ENCODE measurements at regions not wholly inside any gene's neighbourhood (a gene's known extent, or its start where the extent isn't known, plus 50 kb on each side); places are given as distances from the start of the nearest gene placed in this dataset.

GRCh38 chr2:173647681-173648311, 293.1 kb downstream of the CDCA7 start:
- no peak for DNase-seq (ENCODE audit: low read depth in 2 of 2)

- no peak for DNase-seq (ENCODE audit: low read depth in 2 of 2)
These were observed 294.1 kb downstream of the CDCA7 start for GRCh38 chr2:173648816-173649215.

DNA sequence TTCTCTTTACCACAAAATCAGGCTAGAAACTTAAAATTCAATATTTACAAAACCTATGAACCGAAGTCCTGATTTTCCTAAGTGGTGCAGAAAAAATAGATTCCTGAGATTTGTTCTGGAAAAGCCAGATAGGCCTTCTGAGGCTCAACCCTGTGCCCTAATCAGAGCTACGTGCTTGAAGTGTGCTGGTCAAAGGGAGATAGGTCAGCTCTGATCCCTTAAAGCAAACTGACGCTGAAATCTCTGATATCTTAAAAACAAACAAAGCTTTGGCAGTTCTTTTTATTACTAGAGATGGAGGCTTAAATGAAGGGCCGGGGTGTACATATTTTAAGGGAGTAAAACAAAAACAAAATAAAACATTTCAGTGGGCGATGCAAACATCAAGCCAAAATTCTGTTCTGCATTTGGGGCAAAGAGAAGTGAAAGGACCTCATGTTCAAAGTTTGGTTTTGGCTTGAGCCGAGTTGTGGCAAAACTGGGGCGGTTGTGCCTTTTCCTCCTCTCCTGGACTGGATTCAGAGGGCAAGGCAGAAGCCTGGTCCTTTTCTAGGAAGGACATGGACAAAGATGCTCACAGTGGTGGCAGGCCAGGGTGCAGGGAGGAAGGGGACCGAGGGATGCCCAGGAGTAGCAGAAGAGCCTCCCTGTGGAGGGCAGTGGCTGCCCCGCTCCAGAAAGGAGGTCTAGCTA, 295.0 kb downstream of the CDCA7 start:
- DNase-seq (ENCODE audit: low read depth in 2 of 2), result no peak

DNA sequence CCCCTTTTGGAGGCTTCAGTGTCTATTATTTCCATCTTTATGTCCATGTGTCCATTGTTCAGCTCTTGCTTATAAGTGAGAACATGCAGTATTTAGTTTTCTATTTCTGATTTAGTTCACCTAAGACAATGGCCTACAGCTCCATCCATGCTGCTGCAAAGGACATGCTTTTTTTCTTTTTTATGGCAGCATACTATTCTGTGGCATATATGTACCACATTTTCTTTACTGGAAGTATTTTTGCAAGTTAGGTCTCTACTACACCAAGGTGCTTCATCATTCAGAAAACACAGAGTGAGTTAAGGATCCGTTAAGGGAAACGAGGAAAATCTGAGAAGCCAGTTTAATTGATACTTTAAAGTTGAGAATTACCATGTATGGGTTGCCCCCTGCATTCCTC, 297.2 kb downstream of the CDCA7 start:
- DNase-seq (ENCODE audit: low read depth in 2 of 2), result no peak

DNA sequence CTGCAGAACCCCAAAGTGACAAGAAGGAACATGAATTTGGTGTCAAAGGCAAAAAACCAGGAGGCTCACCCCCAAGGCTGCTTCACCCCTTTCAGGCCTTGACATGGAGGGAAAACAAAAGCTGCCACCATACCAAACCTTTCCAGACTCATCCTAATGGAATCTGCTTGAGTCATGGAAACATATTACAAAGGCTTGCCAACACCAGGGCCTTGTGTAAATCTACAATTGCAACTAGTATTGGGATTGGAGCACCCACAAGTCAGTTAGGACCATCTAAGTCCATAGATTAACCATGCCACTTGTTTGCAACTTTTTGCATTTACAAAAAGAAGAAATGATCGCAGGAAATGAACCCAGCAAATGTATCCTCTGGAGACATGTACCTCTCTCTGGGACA, 297.6 kb downstream of the CDCA7 start:
- no peak for DNase-seq (ENCODE audit: low read depth in 2 of 2)

GRCh38 chr2:173652767-173653431, 298.2 kb downstream of the CDCA7 start:
- no peak for DNase-seq (ENCODE audit: low read depth in 2 of 2)

GRCh38 chr2:173653432-173653805, 298.7 kb downstream of the CDCA7 start:
- no peak for DNase-seq (ENCODE audit: low read depth in 2 of 2)

- no peak for DNase-seq (ENCODE audit: low read depth in 2 of 2)
These were observed 299.7 kb downstream of the CDCA7 start for GRCh38 chr2:173654161-173654895.

- no peak for DNase-seq (ENCODE audit: low read depth in 2 of 2)
These were observed 300.2 kb downstream of the CDCA7 start for GRCh38 chr2:173654896-173655265.

DNA sequence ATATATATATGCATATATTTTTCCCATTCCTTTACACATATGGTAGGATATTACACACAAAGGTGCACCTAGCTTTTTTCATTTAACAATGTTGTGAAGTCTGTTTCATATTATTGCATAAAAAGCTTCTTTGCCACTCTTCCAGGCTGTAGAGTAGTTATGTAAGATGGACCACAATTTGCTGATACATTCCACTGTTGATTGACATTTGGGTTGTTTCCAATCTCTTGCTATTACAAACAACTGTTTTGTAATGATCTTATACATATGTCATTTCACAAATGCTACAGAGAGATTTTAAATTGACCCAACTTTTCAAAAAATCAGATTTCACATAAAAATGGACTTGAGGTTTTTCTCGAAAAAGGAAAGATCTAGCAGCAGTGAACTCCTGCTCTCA, 301.4 kb downstream of the CDCA7 start:
- DNase-seq (ENCODE audit: low read depth in 2 of 2), result no peak

DNA sequence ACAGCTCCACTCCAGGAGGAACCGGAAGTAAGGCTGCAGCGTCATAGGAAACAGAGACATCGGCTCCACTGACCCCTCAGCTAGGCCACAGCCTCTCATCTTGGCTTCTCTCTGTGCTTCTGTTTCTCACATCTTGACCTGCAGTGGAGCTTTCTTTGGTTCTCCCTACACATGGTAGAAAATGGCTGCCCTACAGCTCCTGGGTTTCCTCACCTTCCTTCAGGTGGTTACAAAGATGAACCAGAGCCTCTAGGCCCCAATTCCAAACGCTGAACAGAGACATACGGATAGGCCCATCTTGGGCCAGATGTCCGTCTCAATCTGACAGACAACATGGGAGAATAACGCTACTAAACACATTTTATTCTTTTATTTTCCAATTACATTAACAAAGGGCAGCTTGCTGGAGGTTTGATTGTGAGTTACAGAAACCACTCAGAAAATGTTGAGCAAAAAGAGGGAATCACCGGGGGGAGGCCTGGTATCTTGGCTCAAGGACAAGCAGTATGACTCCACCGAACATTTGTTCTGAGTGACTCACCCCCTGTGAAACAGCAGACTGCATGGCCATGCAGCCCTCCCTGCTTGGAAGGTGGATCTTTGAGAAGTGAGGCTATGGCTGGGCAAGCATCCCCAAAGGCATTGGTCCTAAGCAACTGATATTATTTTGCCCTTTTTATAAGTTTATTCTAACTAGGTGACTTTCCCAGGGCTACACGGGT, 303.5 kb downstream of the CDCA7 start:
- DNase-seq (ENCODE audit: low read depth in 2 of 2), result no peak

DNA sequence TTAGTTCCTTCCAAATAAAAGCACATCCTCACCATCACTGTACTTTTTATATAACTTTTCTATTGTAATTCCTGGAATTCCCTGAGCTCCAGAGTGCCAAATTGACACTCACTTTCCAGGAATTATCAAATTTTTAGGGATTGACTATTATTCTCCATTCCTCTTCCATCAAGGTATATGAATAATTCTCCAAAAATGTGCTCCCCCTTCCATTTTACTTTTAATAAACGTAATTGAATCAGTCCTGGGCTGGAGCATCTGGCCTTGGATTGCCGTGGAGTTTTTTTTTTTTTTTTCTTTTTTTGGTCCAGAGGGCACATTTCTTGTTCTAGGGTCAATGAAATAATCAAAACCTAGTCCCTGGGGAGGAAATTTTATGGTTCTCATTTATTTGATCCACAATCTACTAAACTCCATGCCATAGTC, 304.3 kb downstream of the CDCA7 start:
- no peak for DNase-seq (ENCODE audit: low read depth in 2 of 2)

DNA sequence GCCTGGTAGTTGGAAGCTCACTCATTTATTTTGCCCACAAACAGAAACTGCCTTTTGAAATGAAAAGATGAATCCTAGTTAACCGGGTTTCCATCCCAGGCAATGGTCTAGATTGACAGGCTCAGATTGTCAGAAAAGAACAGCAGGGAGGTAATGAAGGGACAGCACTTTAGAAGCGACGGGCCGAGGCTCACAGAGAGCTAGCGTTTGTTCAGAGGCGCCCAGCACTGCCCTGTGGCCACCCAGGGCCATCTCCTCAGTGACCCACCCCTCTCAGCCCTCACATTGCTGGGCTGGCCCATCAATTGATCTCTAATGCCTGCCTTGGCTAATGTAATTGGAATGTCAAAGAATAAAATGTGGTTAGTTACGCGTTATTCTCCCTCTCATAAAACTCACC, 304.8 kb downstream of the CDCA7 start:
- DNase-seq (ENCODE audit: low read depth in 2 of 2), result no peak

GRCh38 chr2:173661586-173661985, 303.6 kb downstream of the SP3 start:
- DNase-seq (ENCODE audit: low read depth in 2 of 2), result no peak

- no peak for DNase-seq (ENCODE audit: low read depth in 2 of 2)
These were observed 301.8 kb downstream of the SP3 start for GRCh38 chr2:173663353-173663752.

- DNase-seq (ENCODE audit: low read depth in 2 of 2), result no peak
These were observed 301.2 kb downstream of the SP3 start for GRCh38 chr2:173663835-173664512.

GRCh38 chr2:173664513-173664910, 300.7 kb downstream of the SP3 start:
- no peak for DNase-seq (ENCODE audit: low read depth in 2 of 2)

DNA sequence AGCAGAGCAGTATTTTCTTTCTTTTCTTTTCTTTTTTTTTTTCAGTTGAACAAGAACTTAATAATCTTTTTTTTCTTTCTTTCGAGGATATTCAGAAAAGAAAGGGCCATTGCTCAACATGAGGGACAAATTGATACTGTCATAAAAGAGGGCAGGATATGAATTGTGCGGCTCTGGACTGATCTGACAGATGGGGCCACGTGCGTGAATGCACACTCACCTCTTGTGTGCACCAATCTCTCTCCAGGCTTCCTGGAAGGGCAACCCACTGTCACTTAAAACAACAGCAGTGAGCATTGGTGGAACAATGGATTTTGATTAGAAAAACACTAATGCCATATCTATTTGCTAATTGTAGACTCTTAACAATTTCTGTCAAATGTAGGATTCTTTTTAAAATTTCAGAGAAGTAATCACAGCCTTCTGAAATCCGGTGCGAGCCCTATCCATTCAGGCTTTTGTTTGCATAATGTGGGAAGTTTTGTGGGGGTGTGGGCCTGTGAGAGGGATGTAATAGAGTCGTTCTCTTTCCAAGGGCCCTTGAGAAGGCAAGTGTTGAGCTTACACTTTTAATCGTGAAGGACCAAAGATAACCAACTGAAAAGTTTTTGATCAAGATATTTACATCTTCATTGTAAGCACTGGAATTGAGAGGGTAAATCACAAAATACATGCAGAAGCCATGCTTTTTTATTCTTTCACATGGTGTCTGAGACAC, 298.8 kb downstream of the SP3 start:
- DNase-seq (ENCODE audit: low read depth in 2 of 2), result no peak

GRCh38 chr2:173667014-173667413, 298.2 kb downstream of the SP3 start:
- no peak for DNase-seq (ENCODE audit: low read depth in 2 of 2)

DNA sequence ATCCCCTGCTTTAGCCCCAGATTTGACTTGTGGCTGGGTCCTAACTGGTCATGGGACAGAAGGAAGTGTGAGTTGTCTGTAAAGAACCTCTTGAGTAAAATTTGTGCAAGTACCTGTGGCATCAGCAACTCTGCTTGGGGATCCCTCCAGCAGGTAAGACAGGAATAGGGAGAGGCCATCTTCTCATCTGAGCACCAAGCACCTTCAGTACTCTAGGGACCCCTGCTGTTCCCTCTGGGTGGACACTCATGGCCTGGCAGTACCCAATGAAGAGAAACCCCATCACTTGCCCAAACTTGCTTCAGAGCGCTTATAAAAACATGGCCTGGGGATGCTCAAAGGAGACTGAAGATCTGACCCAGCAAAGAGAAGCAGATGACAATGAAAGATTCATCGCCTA, 297.8 kb downstream of the SP3 start:
- no peak for DNase-seq (ENCODE audit: low read depth in 2 of 2)
